Transverse colon (tissue), 4 donors: ENCODE measurements at regions not wholly inside any gene's neighbourhood (a gene's known extent, or its start where the extent isn't known, plus 50 kb on each side); places are given as distances from the start of the nearest gene placed in this dataset.

Experiments used
- DNase-seq: peaks from one replicate; pipeline ENCODE4 v3.0.0-alpha.2; 2019
- H3K27ac ChIP-seq, 4 donors: fragments of 200-600 bp; sonication (generic); 2 replicates each; pipeline ENCODE4 v1.5.1; 2016 to 2018; ENCODE audit warnings: inconsistent platforms in 4 of 4
- H3K27me3 ChIP-seq: fragments of 200-600 bp; sonication (generic); 2 replicates; pipeline ENCODE4 v1.5.1; 2017; ENCODE audit warnings: inconsistent platforms
- H3K36me3 ChIP-seq, 4 donors: fragments of 200-600 bp; sonication (generic); 2 replicates each; pipeline ENCODE4 v1.5.1; 2017 to 2019; ENCODE audit warnings: inconsistent platforms in 4 of 4
- H3K4me1 ChIP-seq, 4 donors: fragments of 200-600 bp; sonication (generic); 2 replicates each; pipeline ENCODE4 v1.5.1; 2017 to 2020; ENCODE audit warnings: inconsistent platforms in 4 of 4
- H3K4me3 ChIP-seq, 4 donors: fragments of 200-600 bp; sonication (generic); 1 replicate in 1 of 4; 2 replicates in 3 of 4; pipeline versions ENCODE4 v1.5.1 to v1.6.1; 2017 to 2019; ENCODE audit warnings: inconsistent platforms in 4 of 4
- H3K9me3 ChIP-seq, 2 donors: fragments of 200-600 bp; sonication (generic); 2 replicates each; pipeline ENCODE4 v1.5.1; 2017 to 2019; ENCODE audit warnings: inconsistent platforms in 2 of 2
- EP300 ChIP-seq: sonication (generic); formaldehyde crosslinking; IDR thresholded peaks from one replicate; pipeline ENCODE4 v1.6.1; 2017; ENCODE audit warnings: antibody characterized with exemption, low read depth
- POLR2A ChIP-seq: fragments of 450-650 bp; IDR thresholded peaks from one replicate; pipeline ENCODE4 v1.6.1; 2016; ENCODE audit warnings: antibody characterized with exemption, mild to moderate bottlenecking, moderate library complexity
- POLR2AphosphoS5 ChIP-seq, 3 donors: sonication (generic); formaldehyde crosslinking; IDR thresholded peaks; one replicate each; pipeline ENCODE4 v1.6.1; 2016; ENCODE audit warnings: antibody characterized with exemption in 3 of 3
- WGBS, 2 donors: methylation state at CpG; one replicate each; pipeline ENCODE4 v1.1.5; 2018; ENCODE audit warnings: low coverage in 1 of 2; 5-methylcytosine and 5-hydroxymethylcytosine counted together
- in situ Hi-C, 4 donors: fragments of 200-750 bp; cut with MboI; loops; one replicate each; pipeline versions ENCODE4 v1.15.0 to v1.15.1; 2017; ENCODE audit warnings: low sequenced_read_pairs in 3 of 4, low pct_ligation_motif_present in 1 of 4, low pct_unique_long_range_greater_than_20kb in 1 of 4
- intact Hi-C: fragments of 100-400 bp; cut with DNase I; formaldehyde crosslinking; loops from one replicate; pipeline ENCODE4 v1.15.1; 2023; ENCODE audit warnings: low total_unique reads
- TF ChIP-seq, protein P1 (sequence below), 5 experiments: fragments of 200-600 bp in 3 of 5; fragments of 450-650 bp in 2 of 5; sonication (generic) in 3 of 5; IDR thresholded peaks; 1 replicate in 2 of 5; 2 replicates in 3 of 5; pipeline ENCODE4 v1.5.1; 2016 to 2017; ENCODE audit warnings: antibody characterized with exemption in 5 of 5, inconsistent platforms in 3 of 5, mild to moderate bottlenecking in 2 of 5, moderate library complexity in 1 of 5

DNA sequence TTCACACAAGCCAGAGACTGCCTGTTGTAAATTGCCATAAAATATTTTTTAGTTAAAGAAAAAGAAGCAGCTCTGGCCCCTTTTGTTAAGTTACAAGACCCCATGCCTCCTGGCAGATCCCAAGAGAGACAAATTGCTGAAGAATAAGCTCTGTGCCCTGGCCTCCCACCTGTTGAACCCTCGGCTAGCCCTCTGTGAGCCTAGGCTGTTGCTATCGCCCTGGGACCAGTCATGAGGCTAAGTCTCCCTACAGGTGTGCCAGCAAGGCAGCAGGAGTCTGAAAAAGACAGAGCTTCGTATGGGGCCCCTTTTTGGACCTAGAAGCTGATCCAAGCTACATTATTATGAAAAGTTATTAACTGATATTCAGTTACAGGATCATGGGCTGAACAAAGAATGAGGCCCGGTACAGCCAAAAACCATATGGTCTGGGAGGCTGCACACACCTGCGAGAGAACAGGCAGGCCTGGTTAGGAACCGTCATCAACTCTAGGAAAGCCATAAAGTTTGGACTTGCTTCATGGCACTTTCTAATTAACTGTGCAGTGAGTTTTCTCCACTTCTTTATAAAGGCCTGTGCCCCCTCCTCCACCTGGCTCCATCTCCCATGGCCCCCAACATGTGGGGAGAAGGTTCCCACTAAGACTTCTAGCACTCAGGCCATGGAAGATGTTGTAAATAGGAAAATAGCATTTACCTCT is 384.7 kb downstream of the ENC1 start:
- Histone ChIP-seq H3K4me3 (no peak overlapping the region), H3K27me3 (no peaks in the 10 kb centered on the region), H3K27ac (peak overlapping the region in 3 of 4 donors; percentile 77 to 87 (median 84)), H3K4me1 (peaks cover 13 to 41% (median 26%) of the 10 kb centered on the region in 4 donors), H3K36me3 (no peaks in the 10 kb centered on the region), H3K9me3 (no peaks in the 10 kb centered on the region)
- WGBS, 2 donors = 78 to 82% methylated on average over 3 to 6 of the region's 6 CpGs
- TF ChIP-seq, protein P1, sequence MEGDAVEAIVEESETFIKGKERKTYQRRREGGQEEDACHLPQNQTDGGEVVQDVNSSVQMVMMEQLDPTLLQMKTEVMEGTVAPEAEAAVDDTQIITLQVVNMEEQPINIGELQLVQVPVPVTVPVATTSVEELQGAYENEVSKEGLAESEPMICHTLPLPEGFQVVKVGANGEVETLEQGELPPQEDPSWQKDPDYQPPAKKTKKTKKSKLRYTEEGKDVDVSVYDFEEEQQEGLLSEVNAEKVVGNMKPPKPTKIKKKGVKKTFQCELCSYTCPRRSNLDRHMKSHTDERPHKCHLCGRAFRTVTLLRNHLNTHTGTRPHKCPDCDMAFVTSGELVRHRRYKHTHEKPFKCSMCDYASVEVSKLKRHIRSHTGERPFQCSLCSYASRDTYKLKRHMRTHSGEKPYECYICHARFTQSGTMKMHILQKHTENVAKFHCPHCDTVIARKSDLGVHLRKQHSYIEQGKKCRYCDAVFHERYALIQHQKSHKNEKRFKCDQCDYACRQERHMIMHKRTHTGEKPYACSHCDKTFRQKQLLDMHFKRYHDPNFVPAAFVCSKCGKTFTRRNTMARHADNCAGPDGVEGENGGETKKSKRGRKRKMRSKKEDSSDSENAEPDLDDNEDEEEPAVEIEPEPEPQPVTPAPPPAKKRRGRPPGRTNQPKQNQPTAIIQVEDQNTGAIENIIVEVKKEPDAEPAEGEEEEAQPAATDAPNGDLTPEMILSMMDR (IDR thresholded peaks at IDR 0.05) = no peak
- no peak for TF ChIP-seq EP300
- no peak for TF ChIP-seq POLR2AphosphoS5 (IDR thresholded peaks at IDR 0.05)
- no peak for TF ChIP-seq POLR2A
- intact Hi-C loops (no loop called here), in situ Hi-C loops (no loop called here)
- DNase-seq = no peak

DNA sequence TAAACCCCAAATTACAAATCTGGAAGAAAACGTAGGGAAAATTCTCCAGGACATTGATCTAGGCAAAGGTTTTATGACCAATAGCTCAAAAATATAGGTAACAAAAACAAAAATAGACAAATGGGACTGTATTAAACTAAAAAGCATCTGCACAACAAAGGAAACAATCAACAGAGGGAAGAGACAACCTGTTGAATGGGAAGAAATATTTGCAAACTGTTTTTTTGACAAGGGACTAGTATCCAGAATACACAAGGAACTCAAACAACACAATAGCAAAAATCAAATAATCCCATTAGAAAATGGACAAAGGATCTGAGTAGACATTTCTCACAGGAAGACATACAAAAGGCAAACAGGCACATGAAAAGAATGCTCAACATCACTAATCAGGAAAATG is 386.3 kb downstream of the ENC1 start:
- TF ChIP-seq POLR2A = no peak
- TF ChIP-seq POLR2AphosphoS5 (IDR thresholded peaks at IDR 0.05) = no peak
- TF ChIP-seq, protein P1 (IDR thresholded peaks at IDR 0.05) = no peak
- TF ChIP-seq EP300 = no peak
- DNase-seq = no peak
- intact Hi-C loops (no loop called here), in situ Hi-C loops (no loop called here)
- Histone ChIP-seq H3K4me1 (peaks cover 13 to 41% (median 26%) of the 10 kb centered on the region in 4 donors), H3K27me3 (no peaks in the 10 kb centered on the region), H3K27ac (no peak overlapping the region), H3K9me3 (no peaks in the 10 kb centered on the region), H3K36me3 (no peaks in the 10 kb centered on the region), H3K4me3 (no peak overlapping the region)
- 81 to 100% methylated on average over 1 of the region's 1 CpG for WGBS, 2 donors

DNA sequence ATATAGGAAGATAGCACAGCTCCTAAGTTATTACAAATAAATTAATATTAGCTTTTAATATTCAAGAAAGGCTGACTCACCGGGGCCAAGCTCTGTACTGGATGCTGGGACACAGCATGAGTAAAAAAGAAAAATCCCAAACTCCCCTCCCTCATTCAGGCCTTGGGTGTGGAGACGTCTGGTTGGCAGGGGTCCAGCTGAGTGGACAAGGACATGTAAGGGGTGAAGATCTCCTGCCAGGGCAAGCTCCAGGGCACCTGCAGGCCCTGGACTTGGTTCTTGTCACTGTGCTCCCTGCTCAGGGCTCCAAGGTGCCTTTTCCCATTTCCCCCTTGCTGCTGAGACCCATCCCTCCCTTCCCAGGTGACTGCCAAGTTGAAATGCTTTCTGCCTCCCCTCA is 388.5 kb downstream of the ENC1 start:
- intact Hi-C loops = no loop called here
- Histone ChIP-seq H3K4me3 (no peak overlapping the region), H3K9me3 (no peaks in the 10 kb centered on the region), H3K36me3 (no peaks in the 10 kb centered on the region), H3K27me3 (no peaks in the 10 kb centered on the region), H3K27ac (peak overlapping the region; percentile 28 to 61 (median 48)), H3K4me1 (peaks cover 4 to 22% (median 11%) of the 10 kb centered on the region in 4 donors)
- TF ChIP-seq POLR2AphosphoS5 (IDR thresholded peaks at IDR 0.05) (no peak), POLR2A (no peak), EP300 (no peak)
- TF ChIP-seq, protein P1 (IDR thresholded peaks at IDR 0.05) = no peak
- 55 to 64% methylated on average over 2 of the region's 2 CpGs for WGBS, 2 donors
- no peak for DNase-seq
- in situ Hi-C loops = no loop called here

DNA sequence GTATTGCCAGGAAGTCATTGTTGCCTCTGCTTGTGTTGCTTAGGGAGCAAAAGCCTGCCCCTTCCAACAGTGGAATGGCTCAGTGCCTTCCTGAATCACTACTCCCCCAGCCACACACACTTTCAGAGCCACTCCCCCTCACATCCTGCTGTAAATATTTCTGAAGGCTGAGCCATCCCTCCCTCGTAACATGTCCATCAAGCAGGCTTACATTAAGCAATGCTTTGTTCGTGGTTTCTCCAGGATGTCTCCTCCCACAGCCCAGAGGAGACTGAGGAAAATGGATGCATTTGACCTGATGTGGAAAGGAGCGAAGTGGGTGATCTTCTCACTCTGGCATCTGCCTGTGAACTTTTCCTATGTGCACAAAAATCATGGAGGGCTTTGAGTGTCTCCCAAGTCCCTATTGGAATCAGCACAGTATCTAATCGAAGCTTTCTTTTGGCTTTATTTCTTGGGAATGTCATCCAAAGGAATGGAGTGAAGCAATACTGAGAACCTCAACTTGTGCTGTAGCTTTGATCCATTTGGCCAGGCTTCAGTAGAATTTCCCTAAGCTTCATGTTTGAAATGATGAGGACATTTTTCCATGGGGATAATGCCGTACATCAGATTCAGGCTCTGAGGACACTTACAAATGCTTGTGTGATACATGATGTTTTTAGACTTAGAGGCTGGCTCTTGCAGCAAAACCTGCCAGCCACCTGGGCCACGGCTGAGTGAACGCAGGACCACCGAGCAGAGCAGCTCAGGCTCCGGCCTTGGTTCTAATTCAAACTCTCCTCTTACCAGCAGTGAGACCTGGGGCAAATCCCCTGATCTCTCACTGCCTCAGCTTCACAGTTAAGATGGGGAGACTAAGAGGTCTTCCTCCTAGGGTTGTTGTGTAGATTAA is 389.1 kb downstream of the ENC1 start:
- intact Hi-C loops (loop anchor here (2.0 kb wide), 1 partner anchor 29 kb away; no protein-coding TSS in a partner anchor), in situ Hi-C loops (no loop called here)
- Histone ChIP-seq H3K4me3 (no peak overlapping the region), H3K4me1 (peaks cover 0 to 16% (median 6%) of the 10 kb centered on the region in 4 donors), H3K36me3 (no peaks in the 10 kb centered on the region), H3K27me3 (no peaks in the 10 kb centered on the region), H3K9me3 (no peaks in the 10 kb centered on the region), H3K27ac (peak overlapping the region; percentile 28 to 61 (median 48))
- no peak for TF ChIP-seq POLR2A
- no peak for TF ChIP-seq EP300
- peak in 2 of 3 donors; percentile 33 to 55 for TF ChIP-seq POLR2AphosphoS5 (IDR thresholded peaks at IDR 0.05)
- TF ChIP-seq, protein P1 (IDR thresholded peaks at IDR 0.05) = no peak
- DNase-seq = peak; percentile 27
- 67 to 87% methylated on average over 3 to 9 of the region's 9 CpGs for WGBS, 2 donors
